ENCODE measurements at regions not wholly inside any gene's neighbourhood (a gene's known extent, or its start where the extent isn't known, plus 50 kb on each side); places are given as distances from the start of the nearest gene placed in this dataset.

- TF ChIP-seq EZH2phosphoT487 (IDR thresholded peaks at IDR 0.05; ENCODE audit: insufficient read depth, low read depth) (no peak), EZH2 (IDR thresholded peaks at IDR 0.05; ENCODE audit: insufficient read depth, poor library complexity, severe bottlenecking) (no peak)
Measured at GRCh38 chr9:25954209-25954608, 276.0 kb upstream of the TUSC1 start.
